Activated CD4-positive, alpha-beta memory T cell treated with anti-CD3 and anti-CD28 coated beads for 36 hours (primary cell): ENCODE measurements at regions not wholly inside any gene's neighbourhood (a gene's known extent, or its start where the extent isn't known, plus 50 kb on each side); places are given as distances from the start of the nearest gene placed in this dataset.
"Not testable (repeated sequence)": the region's sequence is repeated elsewhere in the genome, so short reads cannot be mapped to it uniquely, and the experiment has no call there.

Experiments used
- CTCF ChIA-PET: fragments of 350-600 bp; sonication (Branson Sonifier 250); formaldehyde crosslinking; loops from one replicate; lab custom pipeline; 2021; ENCODE audit warnings: antibody characterized with exemption, inconsistent platforms; lab: Charles Lee
- POLR2A ChIA-PET: fragments of 350-600 bp; sonication (Branson Sonifier 250); formaldehyde crosslinking; loops from one replicate; lab custom pipeline; 2021; ENCODE audit warnings: antibody characterized with exemption; lab: Charles Lee
- DNase-seq: peaks from one replicate; pipeline ENCODE4 v3.0.0-alpha.2; 2020
- H3K27ac Mint-ChIP-seq: one replicate; pipeline ENCODE4 v1.8.0; 2021; ENCODE audit warnings: mixed read lengths
- H3K27me3 Mint-ChIP-seq: one replicate; pipeline ENCODE4 v1.8.0; 2021; ENCODE audit warnings: mixed read lengths
- H3K36me3 Mint-ChIP-seq: one replicate; pipeline ENCODE4 v1.8.0; 2021; ENCODE audit warnings: mixed read lengths
- H3K4me1 Mint-ChIP-seq: one replicate; pipeline ENCODE4 v1.8.0; 2021; ENCODE audit warnings: low read depth, mixed read lengths
- H3K4me3 Mint-ChIP-seq: one replicate; pipeline ENCODE4 v1.8.0; 2021; ENCODE audit warnings: mild to moderate bottlenecking, mixed read lengths
- H3K9me3 Mint-ChIP-seq: one replicate; pipeline ENCODE4 v1.8.0; 2021; ENCODE audit warnings: mixed read lengths
- intact Hi-C: fragments of 100-400 bp; cut with micrococcal nuclease; formaldehyde crosslinking; loops from one replicate; pipeline ENCODE4 v1.15.1; 2023

DNA sequence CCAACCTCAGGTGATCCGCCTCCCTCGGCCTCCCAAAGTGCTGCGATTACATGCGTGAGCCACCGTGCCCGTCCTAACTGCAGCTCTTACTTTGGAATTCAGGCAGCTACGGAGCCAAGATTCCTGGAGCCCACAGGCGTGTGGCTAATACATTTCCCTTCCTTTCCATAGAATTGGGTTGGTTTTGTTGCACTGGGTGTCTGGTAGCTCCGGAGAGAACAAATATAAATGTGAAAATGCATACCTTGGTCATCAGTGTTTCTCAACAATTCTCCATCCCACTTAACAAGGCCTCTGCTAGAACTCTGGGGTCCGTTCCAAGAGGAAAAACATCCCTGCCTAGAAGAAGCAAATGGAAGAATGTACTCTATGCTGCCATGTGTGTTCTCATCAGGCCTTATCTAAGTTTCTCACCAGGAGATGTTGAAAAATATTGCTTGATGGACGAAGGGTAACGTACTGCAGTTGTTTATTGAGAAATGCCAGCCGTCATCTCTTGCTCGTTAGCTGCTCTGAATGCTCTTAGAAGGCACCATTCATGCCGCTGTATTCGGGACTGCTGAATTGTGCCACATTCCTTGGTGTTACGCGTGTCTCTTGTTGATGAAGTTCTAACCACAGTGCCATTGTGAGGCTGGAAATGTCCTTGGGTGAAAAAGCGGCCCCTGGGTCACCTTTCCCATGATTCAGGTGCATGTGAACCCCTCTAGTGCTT, 50.5 kb upstream of the CD99 start:
- Mint-ChIP-seq H3K27me3 (no peaks in the 10 kb centered on the region), H3K9me3 (no peaks in the 10 kb centered on the region), H3K4me1 (peaks cover 3% of the 10 kb centered on the region), H3K4me3 (no peak overlapping the region), H3K27ac (no peak overlapping the region), H3K36me3 (peaks cover 34% of the 10 kb centered on the region)
- POLR2A ChIA-PET: no interaction called here
- intact Hi-C loops: no loop called here
- no peak for DNase-seq
- CTCF ChIA-PET: no interaction called here

DNA sequence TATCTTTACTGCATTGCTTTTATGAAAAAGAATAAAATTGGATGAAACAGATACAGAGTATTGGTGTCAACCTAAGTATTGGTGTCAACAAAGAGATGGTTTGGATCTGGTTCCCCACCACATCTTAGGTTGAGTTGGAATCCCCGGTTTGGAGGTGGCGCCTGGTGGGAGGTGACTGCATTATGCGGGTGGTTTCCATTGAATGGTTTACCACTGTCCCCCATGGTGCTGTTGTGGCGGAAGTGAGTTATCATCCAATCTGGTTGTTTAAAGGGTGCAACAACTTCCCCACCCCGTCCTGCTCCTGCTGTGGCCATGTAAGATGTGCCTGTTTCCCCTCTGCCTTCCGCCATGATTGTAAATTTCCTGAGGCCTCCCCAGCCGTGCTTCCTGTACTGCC, 52.8 kb upstream of the CD99 start:
- Mint-ChIP-seq H3K36me3 (peaks cover 31% of the 10 kb centered on the region), H3K27ac (no peak overlapping the region), H3K27me3 (no peaks in the 10 kb centered on the region), H3K4me1 (peaks cover 3% of the 10 kb centered on the region), H3K9me3 (no peaks in the 10 kb centered on the region), H3K4me3 (no peak overlapping the region)
- ChIA-PET CTCF (no interaction called here), POLR2A (no interaction called here)
- intact Hi-C loops: no loop called here
- no peak for DNase-seq

DNA sequence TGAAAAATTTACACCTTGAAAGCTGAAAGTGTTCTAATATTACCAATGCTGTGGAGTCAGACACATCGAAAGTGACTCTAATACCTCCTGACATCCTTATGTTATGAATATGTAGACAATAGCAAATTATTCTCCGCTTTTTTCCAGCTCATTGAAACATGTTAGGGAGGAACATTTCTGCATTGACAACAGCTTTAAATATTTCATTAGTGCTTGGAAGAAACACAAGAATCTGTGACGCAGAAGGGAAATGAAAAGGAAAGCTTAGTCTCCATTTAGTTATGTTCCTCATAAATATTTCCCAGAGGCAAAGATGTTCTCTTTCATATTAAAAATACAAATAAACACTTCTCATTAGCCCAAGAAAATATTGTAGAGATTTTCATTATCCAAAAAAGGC, 55.8 kb upstream of the CD99 start:
- Mint-ChIP-seq H3K27me3 (no peaks in the 10 kb centered on the region), H3K9me3 (peaks cover 23% of the 10 kb centered on the region), H3K36me3 (peaks cover 45% of the 10 kb centered on the region), H3K27ac (no peak overlapping the region), H3K4me1 (peaks cover 12% of the 10 kb centered on the region), H3K4me3 (no peak overlapping the region)
- intact Hi-C loops: no loop called here
- no peak for DNase-seq
- POLR2A ChIA-PET: no interaction called here
- CTCF ChIA-PET: no interaction called here

DNA sequence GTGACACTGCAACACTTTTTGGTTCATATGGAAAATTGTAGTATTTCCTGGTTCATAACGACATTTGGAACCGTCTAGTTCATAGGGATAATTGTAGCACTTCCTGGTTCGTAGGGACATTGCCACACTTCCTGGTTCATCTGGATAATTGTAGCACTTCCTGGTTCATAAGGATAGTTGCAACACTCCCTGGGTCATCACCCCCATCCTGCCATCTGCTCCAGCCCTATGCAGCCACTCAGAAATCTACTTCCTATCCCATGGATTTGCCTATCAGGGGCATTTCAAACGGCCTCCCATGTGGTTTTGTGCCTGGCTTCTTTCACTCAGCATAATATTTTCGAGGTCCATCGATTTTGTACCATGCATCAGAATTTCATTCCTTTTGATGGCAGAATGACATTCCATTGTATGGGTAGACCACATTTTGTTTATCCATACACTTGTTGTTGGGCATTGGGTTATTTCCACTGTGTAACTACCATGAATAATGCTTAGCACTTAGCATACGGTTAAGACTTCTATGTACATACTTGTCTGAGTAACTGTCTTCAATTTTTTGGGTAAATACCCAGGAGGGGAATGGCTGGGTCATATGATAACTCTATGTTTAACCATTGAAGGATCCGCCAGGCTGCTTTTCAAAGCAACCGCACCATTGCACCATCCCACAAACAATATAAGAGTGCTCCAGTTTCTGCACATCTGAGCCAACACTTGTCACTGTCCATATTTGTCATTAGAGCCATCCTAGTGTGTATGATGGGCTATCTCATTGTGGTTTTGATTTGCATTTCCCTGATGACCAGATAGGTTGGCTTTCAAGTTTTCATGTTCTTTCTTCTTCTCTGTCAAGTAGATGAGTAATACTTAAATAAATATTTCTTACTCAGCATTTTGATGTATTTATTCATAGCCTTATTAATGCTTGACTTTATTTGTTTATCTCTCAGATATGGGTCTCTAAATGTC, 58.3 kb upstream of the CD99 start:
- Mint-ChIP-seq H3K27me3 (no peaks in the 10 kb centered on the region), H3K4me3 (no peak overlapping the region), H3K27ac (peak overlapping the region; percentile 9), H3K9me3 (peaks cover 42% of the 10 kb centered on the region), H3K36me3 (peaks cover 58% of the 10 kb centered on the region), H3K4me1 (peaks cover 31% of the 10 kb centered on the region)
- ChIA-PET CTCF (no interaction called here), POLR2A (no interaction called here)
- intact Hi-C loops: no loop called here
- DNase-seq: no peak

DNA sequence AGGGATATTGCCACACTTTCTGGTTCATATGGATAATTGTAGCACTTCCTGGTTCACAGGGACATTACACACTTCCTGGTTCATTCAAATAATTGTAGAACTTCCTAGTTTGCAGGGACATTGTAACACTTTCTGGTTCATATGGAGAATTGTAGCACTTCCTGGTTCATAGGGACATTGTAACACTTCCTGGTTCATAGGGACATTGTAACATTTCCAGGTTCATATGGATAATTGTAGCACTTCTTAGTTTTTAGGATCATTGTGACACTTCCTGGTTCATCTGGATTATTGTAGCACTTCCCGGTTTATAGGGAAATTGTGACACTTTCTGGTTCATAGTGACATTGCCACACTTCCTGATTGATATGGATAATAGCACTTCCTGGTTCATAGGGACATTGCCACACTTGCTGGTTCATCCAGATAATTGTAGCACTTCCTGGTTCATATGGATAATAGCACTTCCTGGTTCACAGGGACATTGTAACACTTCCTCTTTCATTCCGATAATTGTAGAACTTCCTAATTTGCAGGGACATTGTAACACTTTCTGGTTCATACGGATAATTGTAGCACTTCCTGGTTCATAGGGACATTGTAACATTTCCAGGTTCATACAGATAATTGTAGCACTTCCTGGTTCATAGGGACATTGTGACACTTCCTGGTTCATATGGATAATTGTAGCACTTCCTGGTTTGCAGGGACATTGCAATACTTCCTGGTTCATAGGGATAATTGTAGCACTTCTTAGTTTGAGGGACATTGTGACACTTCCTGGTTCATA, 59.2 kb upstream of the CD99 start:
- H3K36me3 Mint-ChIP-seq: peaks cover 60% of the 10 kb centered on the region
- POLR2A ChIA-PET: no interaction called here

DNA sequence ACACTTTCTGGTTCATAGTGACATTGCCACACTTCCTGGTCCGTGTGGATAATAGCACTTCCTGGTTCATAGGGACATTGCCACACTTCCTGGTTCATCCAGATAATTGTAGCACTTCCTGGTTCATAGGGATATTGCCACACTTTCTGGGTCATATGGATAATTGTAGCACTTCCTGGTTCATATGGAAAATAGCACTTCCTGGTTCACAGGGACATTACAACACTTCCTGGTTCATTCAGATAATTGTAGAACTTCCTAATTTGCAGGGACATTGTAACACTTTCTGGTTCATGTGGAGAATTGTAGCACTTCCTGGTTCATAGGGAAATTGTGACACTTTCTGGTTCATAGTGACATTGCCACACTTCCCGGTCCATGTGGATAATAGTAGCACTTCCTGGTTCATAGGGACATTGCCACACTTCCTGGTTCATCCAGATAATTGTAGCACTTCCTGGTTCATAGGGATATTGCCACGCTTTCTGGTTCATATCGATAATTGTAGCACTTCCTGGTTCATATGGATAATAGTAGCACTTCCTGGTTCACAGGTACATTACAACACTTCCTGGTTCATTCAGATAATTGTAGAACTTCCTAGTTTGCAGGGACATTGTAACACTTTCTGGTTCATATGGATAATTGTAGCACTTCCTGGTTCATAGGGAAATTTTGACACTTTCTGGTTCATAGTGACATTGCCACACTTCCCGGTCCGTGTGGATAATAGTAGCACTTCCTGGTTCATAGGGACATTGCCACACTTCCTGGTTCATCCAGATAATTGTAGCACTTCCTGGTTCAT, 60.0 kb upstream of the CD99 start:
- CTCF ChIA-PET, H3K27me3 Mint-ChIP-seq, POLR2A ChIA-PET: not testable (repeated sequence)
- peaks cover 34% of the 10 kb centered on the region for H3K4me1 Mint-ChIP-seq
- peaks cover 42% of the 10 kb centered on the region for H3K9me3 Mint-ChIP-seq
- intact Hi-C loops: loop anchor here (1.0 kb wide), 4 partner anchors 22 to 1178 kb away; no protein-coding TSS in a partner anchor
- peaks cover 65% of the 10 kb centered on the region for H3K36me3 Mint-ChIP-seq
- H3K27ac Mint-ChIP-seq: peak overlapping the region; percentile 96
- peak overlapping the region; percentile 59 for H3K4me3 Mint-ChIP-seq
- peak; percentile 38 for DNase-seq

More for the DNA sequence above, 59.2 kb upstream of the CD99 start:
- no peaks in the 10 kb centered on the region for H3K27me3 Mint-ChIP-seq
- no peak for DNase-seq
- peak overlapping the region; percentile 96 for H3K27ac Mint-ChIP-seq
- intact Hi-C loops: no loop called here
- H3K4me3 Mint-ChIP-seq: no peak overlapping the region
- CTCF ChIA-PET: no interaction called here
- H3K9me3 Mint-ChIP-seq: peaks cover 42% of the 10 kb centered on the region
- H3K4me1 Mint-ChIP-seq: peaks cover 34% of the 10 kb centered on the region

DNA sequence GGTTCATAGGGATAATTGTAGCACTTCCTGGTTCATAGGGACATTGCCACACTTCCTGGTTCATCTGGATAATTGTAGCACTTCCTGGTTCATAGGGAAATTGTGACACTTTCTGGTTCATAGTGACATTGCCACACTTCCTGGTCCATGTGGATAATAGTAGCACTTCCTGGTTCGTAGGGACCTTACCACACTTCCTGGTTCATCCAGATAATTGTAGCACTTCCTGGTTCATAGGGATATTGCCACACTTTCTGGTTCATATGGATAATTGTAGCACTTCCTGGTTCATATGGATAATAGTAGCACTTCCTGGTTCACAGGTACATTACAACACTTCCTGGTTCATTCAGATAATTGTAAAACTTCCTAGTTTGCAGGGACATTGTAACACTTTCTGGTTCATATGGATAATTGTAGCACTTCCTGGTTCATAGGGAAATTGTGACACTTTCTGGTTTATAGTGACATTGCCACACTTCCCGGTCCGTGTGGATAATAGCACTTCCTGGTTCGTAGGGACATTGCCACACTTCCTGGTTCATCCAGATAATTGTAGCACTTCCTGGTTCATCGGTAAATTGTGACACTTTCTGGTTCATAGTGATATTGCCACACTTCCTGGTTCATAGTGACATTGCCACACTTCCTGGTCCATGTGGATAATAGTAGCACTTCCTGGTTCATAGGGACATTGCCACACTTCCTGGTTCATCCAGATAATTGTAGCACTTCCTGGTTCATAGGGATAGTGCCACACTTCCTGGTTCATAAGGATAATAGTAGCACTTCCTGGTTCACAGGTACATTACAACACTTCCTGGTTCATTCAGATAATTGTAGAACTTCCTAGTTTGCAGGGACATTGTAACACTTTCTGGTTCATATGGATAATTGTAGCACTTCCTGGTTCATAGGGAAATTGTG, 60.8 kb upstream of the CD99 start:
- Mint-ChIP-seq H3K36me3 (peaks cover 69% of the 10 kb centered on the region), H3K4me3 (peak overlapping the region; percentile 59), H3K9me3 (peaks cover 42% of the 10 kb centered on the region), H3K27ac (peak overlapping the region; percentile 96), H3K4me1 (peaks cover 34% of the 10 kb centered on the region)
- POLR2A ChIA-PET, H3K27me3 Mint-ChIP-seq, CTCF ChIA-PET: not testable (repeated sequence)
- intact Hi-C loops: loop anchor here (1.0 kb wide), 4 partner anchors 21 to 1177 kb away; no protein-coding TSS in a partner anchor
- peak; percentile 63 for DNase-seq

DNA sequence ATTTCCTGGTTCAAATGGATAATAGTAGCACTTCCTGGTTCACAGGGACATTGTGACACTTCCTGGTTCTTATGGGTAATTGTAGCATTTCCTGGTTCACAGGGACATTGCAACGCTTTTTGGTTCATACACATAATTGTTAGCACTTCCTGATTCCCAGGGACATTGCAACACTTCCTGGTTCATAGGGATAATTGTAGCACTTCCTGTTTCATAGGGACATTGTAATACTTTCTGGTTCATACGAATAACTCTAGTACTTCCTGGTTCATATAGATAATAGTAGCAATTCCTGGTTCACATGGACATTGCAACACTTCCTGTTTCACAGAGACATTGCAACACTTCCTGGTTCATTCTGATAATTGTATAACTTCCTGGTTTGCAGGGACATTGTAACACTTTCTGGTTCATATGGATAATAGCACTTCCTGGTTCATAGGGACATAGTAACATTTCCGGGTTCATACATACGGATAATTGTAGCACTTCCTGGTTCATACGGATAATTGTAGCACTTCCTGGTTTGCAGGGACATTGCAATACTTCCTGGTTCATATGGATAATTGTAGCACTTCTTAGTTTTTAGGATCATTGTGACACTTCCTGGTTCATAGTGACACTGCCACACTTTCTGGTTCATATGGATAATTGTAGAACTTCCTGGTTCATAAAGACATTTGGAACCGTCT, 61.6 kb upstream of the CD99 start:
- ChIA-PET POLR2A (no interaction called here), CTCF (no interaction called here)
- Mint-ChIP-seq H3K4me1 (peaks cover 34% of the 10 kb centered on the region), H3K4me3 (peak overlapping the region; percentile 59), H3K27ac (peak overlapping the region; percentile 96), H3K9me3 (peaks cover 42% of the 10 kb centered on the region), H3K36me3 (peaks cover 74% of the 10 kb centered on the region), H3K27me3 (no peaks in the 10 kb centered on the region)
- no peak for DNase-seq
- intact Hi-C loops: loop anchor here (1.0 kb wide), 4 partner anchors 20 to 1176 kb away; no protein-coding TSS in a partner anchor

DNA sequence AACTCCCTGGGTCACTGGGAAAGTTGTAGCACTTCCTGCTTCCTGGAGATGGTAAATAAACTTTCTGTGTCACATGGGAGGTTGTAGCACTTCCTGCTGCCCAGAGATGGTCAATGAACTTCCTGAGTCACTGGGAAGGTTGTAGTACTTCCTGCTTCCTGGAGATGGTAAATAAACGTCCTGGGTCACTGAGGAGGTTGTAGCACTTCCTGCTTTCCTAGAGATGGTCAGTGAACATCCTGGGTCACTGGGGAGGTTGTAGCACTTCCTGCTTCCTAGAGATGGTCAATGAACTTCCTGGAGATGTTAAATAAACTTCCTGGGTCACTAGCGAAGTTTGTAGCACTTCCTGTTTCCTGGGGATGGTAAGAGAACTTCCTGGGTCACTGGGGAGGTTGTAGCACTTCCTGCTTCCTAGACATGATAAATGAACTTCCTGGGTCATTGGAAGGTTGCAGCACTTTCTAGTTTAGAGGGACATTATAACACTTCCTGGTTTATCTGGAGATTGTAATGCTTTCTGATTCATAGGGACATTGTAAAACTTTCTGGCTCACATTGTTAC, 62.3 kb upstream of the CD99 start:
- POLR2A ChIA-PET: no interaction called here
- intact Hi-C loops: no loop called here
- peaks cover 42% of the 10 kb centered on the region for H3K9me3 Mint-ChIP-seq
- H3K4me3 Mint-ChIP-seq: peak overlapping the region; percentile 2
- peaks cover 34% of the 10 kb centered on the region for H3K4me1 Mint-ChIP-seq
- CTCF ChIA-PET: no interaction called here
- peak overlapping the region; percentile 96 for H3K27ac Mint-ChIP-seq
- H3K36me3 Mint-ChIP-seq: peaks cover 77% of the 10 kb centered on the region
- DNase-seq: no peak
- no peaks in the 10 kb centered on the region for H3K27me3 Mint-ChIP-seq

DNA sequence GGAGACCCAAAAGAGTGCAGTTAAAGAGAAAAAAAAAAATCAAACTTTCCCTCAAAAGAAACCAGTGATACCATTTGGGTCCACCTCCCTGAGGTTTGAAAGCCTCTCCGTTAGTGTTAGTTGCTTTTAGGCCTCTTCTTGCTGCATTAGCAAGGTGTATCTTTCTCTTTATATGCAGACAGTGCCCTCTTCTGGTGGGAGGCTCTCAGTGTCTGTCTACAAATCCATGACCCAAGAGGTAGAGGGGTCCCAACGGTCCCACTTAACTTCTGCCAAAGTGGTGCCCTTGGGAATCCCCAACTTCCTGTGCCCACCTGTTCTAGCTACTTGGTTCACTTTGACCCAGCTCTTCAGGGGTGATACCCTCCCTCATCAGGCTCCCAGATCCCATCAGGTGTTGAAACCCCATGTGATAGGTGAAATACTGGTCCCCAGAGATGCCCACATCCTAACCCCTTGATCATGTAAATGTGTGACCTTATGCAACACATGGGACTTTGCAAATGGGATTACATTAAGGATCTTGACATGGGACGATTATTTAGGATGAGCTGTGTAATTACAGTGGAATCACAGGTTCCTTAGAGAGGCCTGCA, 63.7 kb upstream of the CD99 start:
- CTCF ChIA-PET: no interaction called here
- peaks cover 38% of the 10 kb centered on the region for H3K9me3 Mint-ChIP-seq
- H3K27me3 Mint-ChIP-seq: no peaks in the 10 kb centered on the region
- DNase-seq: peak; percentile 60
- peaks cover 80% of the 10 kb centered on the region for H3K36me3 Mint-ChIP-seq
- peak overlapping the region; percentile 10 for H3K27ac Mint-ChIP-seq
- peaks cover 34% of the 10 kb centered on the region for H3K4me1 Mint-ChIP-seq
- intact Hi-C loops: loop anchor here (1.0 kb wide), 3 partner anchors 16 to 979 kb away; no protein-coding TSS in a partner anchor
- POLR2A ChIA-PET: no interaction called here
- H3K4me3 Mint-ChIP-seq: no peak overlapping the region
